Omental fat pad (tissue), 3 donors: ENCODE measurements at regions not wholly inside any gene's neighbourhood (a gene's known extent, or its start where the extent isn't known, plus 50 kb on each side); places are given as distances from the start of the nearest gene placed in this dataset.
A peak's percentile ranks its signal among the peaks of the same experiment; 100 is the strongest.
"Not testable (repeated sequence)": the region's sequence is repeated elsewhere in the genome, so short reads cannot be mapped to it uniquely, and the experiment has no call there.

Experiments used
- ATAC-seq: fragments of 150-250 bp; one replicate; pipeline ENCODE4 v1.9.1; 2016; ENCODE audit warnings: mild to moderate bottlenecking, moderate library complexity; ENCODE audit not compliant: low FRiP score
- DNase-seq: peaks from one replicate; pipeline ENCODE4 v3.0.0-alpha.2; 2019; ENCODE audit warnings: low spot score
- TF ChIP-seq, protein P1 (sequence below), 3 donors: fragments of 450-650 bp; IDR thresholded peaks; one replicate each; pipeline ENCODE4 v1.5.1; 2016 to 2017; ENCODE audit warnings: antibody characterized with exemption in 3 of 3, mild to moderate bottlenecking in 3 of 3, moderate library complexity in 2 of 3

DNA sequence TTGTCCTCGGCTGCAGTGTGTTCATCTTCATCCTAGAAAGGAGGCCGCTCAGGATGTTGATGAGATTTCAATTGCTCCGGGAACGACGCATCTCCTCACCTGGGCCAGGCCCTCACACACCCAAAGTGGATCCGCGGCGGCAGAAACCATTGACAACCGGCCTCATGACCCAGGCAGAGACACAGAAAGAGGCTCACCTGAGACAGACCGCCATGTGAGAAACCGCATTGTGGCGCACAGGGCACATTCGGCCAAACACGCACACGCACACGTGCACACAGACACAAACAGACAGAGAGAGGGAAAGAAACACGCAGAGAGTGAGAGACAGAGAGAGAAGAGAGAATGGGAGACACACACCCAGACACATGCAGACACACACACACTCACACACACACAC, 3879.3 kb downstream of the SRGAP2C start:
- ATAC-seq, DNase-seq: not testable (repeated sequence)

GRCh38 chr1:125064481-125064880, 3879.7 kb downstream of the SRGAP2C start:
- ATAC-seq (no peak), DNase-seq (no peak)
- TF ChIP-seq, protein P1, sequence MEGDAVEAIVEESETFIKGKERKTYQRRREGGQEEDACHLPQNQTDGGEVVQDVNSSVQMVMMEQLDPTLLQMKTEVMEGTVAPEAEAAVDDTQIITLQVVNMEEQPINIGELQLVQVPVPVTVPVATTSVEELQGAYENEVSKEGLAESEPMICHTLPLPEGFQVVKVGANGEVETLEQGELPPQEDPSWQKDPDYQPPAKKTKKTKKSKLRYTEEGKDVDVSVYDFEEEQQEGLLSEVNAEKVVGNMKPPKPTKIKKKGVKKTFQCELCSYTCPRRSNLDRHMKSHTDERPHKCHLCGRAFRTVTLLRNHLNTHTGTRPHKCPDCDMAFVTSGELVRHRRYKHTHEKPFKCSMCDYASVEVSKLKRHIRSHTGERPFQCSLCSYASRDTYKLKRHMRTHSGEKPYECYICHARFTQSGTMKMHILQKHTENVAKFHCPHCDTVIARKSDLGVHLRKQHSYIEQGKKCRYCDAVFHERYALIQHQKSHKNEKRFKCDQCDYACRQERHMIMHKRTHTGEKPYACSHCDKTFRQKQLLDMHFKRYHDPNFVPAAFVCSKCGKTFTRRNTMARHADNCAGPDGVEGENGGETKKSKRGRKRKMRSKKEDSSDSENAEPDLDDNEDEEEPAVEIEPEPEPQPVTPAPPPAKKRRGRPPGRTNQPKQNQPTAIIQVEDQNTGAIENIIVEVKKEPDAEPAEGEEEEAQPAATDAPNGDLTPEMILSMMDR (IDR thresholded peaks at IDR 0.05), result no peak

DNA sequence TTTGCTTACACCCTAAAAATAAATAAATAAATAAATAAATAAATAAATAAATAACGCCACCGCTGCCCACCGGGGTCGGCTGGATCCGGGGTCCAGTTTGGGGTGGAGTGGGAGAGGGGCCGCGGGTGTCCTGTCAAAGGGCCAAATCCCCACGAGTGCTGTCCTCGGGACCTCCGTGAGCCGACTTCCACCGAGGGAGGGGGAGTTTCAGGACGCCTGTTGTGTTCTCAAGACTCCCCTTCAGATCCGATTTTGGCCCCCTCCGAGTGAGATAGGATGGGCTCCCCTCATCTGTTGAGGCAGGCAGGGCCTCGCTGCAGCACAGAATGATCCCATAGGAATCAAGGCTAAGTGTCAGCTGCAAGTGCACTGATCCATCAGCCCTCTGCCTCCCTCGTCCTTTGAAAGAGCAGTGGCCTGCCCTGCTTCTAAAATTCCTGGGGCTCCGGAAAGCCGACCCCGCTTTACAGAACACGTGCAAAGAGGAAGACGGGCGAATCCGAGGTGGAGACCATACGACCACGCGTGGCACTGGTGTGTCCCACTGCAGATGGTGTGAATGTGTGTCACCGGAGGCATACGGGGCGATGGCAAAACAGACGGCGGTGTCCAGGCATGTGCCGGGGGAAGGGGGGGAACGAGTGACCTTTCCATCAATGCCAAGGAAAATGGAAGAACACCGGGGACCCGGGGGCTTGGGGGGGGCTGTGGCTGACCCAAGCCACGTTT, 3880.5 kb downstream of the SRGAP2C start:
- DNase-seq, result no peak
- TF ChIP-seq, protein P1 (IDR thresholded peaks at IDR 0.05), result no peak
- no peak for ATAC-seq

- no peak for ATAC-seq
- DNase-seq, result no peak
- TF ChIP-seq, protein P1 (IDR thresholded peaks at IDR 0.05), result no peak
These were observed 3881.0 kb downstream of the SRGAP2C start for GRCh38 chr1:125065821-125066180.

DNA sequence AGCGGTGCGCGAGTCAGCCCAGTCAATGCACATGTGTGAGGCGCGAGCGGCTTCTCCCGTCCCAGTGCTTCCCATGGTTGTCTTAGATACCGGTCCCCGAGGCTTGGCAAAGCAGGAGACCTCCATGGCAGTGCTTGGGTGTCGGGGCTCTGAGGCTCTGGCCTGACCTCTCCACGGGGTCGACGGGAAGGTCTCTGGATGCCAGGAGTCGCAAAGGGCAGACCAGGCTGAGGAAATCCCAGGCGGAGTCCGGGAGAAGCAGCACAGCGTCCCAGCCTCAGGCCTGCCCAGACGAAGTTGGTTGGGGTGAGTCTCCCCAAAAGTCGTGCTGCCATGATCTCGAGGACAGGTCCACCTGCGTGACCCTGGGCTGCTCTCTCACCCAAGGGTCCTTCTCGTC, 3881.6 kb downstream of the SRGAP2C start:
- DNase-seq (no peak), ATAC-seq (no peak)
- TF ChIP-seq, protein P1 (IDR thresholded peaks at IDR 0.05), result no peak

GRCh38 chr1:125066849-125067248, 3882.1 kb downstream of the SRGAP2C start:
- not testable (repeated sequence) for DNase-seq, ATAC-seq

DNA sequence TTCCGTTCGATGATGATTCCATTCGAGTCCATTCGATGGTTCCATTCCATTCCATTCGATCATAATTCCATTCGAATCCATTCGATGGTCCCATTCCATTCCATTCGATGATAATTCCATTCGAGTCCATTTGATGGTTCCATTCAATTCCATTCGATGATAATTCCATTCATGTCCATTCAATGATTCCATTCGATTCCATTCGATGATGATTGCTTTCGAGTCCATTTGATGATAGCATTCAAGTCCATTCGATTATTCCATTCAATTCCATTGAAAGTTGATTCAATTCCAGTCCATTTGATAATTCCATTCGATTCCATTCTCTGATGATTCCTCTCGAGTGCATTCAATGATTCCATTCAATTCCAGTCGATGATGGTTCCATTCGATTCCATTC, 3895.3 kb downstream of the SRGAP2C start:
- TF ChIP-seq, protein P1 (IDR thresholded peaks at IDR 0.05), result no peak
- ATAC-seq (peak; percentile 6), DNase-seq (no peak)

GRCh38 chr1:125085720-125086591, 3901.2 kb downstream of the SRGAP2C start:
- no peak for DNase-seq
- ATAC-seq, result no peak
- TF ChIP-seq, protein P1 (IDR thresholded peaks at IDR 0.05), result no peak
